ENCODE measurements at regions not wholly inside any gene's neighbourhood (a gene's known extent, or its start where the extent isn't known, plus 50 kb on each side); places are given as distances from the start of the nearest gene placed in this dataset.

DNA sequence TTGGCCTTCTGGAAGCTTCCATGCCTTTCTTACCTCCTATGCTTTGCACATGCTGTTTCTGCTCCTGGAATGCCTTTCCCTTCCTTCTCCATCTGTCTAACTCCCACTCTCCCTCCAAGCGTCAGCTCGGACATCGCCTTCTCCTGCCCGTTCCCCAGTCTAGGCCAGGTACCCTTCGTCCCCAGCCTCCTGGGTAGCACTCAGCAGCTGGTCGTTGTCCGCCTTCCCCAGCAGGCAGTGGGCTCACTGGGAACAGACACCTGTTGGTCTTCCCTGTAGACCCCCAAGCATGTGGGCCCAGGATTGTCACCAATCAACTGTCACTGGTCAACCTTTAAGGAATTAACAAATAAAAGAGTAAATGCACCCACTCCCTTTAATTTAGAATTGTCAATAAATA is 202.2 kb downstream of the RGS3 start:
- no peaks in the 10 kb centered on the region for H3K9me3 ChIP-seq (ENCODE audit: insufficient read depth, low read length)
- H3K36me3 ChIP-seq (ENCODE audit: low read length) = no peaks in the 10 kb centered on the region
- H3K9me2 ChIP-seq (replicated peaks; ENCODE audit: insufficient read depth, low read length) = no peaks in the 10 kb centered on the region
- no peak overlapping the region for H2AFZ ChIP-seq (ENCODE audit: low read depth, low read length, severe bottlenecking)
- H3K79me2 ChIP-seq (ENCODE audit: insufficient read depth, low read length) = no peaks in the 10 kb centered on the region
- no peaks in the 10 kb centered on the region for H3K27me3 ChIP-seq (ENCODE audit: low read length)
- TF ChIP-seq EZH2phosphoT487 (conservative IDR thresholded peaks at IDR 0.05; ENCODE audit: low read length) = no peak
- TF ChIP-seq, protein P1, sequence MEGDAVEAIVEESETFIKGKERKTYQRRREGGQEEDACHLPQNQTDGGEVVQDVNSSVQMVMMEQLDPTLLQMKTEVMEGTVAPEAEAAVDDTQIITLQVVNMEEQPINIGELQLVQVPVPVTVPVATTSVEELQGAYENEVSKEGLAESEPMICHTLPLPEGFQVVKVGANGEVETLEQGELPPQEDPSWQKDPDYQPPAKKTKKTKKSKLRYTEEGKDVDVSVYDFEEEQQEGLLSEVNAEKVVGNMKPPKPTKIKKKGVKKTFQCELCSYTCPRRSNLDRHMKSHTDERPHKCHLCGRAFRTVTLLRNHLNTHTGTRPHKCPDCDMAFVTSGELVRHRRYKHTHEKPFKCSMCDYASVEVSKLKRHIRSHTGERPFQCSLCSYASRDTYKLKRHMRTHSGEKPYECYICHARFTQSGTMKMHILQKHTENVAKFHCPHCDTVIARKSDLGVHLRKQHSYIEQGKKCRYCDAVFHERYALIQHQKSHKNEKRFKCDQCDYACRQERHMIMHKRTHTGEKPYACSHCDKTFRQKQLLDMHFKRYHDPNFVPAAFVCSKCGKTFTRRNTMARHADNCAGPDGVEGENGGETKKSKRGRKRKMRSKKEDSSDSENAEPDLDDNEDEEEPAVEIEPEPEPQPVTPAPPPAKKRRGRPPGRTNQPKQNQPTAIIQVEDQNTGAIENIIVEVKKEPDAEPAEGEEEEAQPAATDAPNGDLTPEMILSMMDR (IDR thresholded peaks at IDR 0.05; ENCODE audit: insufficient read depth, low read length, poor library complexity, severe bottlenecking) = no peak
- H3K9ac ChIP-seq (ENCODE audit: low read length) = no peak overlapping the region
- H3K4me3 ChIP-seq (ENCODE audit: insufficient read depth, low read length, poor library complexity, severe bottlenecking) = no peak overlapping the region
- H3K27ac ChIP-seq (ENCODE audit: low read depth, low read length) = no peak overlapping the region
- H3K4me2 ChIP-seq (ENCODE audit: low read depth, low read length, poor library complexity, severe bottlenecking) = no peak overlapping the region
- H3F3A ChIP-seq (ENCODE audit: insufficient read depth) = no peaks in the 10 kb centered on the region
- H4K20me1 ChIP-seq (ENCODE audit: low read depth, low read length) = no peaks in the 10 kb centered on the region

DNA sequence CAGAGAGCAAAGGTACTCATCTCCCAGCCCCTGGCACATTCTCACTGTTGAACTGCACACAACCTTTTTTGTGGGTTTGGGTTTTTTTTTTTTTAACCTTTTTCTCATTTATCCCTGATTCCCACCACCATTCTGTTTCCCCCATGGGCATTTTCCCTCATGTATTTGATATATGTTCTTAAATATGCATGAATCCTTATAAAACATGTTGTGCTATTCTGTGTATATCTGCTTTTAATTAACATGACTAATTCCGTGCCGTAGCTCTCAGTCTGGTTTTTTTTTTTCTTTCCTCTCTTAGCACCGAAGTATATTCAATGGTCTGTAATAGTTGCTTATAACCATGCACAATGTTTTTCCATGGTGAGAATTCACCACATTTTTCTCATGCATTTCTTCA is 204.5 kb downstream of the RGS3 start:
- Histone ChIP-seq H4K20me1 (ENCODE audit: low read depth, low read length) (no peaks in the 10 kb centered on the region), H3K9me3 (ENCODE audit: insufficient read depth, low read length) (no peaks in the 10 kb centered on the region), H3K4me2 (ENCODE audit: low read depth, low read length, poor library complexity, severe bottlenecking) (no peak overlapping the region), H3K4me3 (ENCODE audit: insufficient read depth, low read length, poor library complexity, severe bottlenecking) (no peak overlapping the region), H3K9ac (ENCODE audit: low read length) (no peak overlapping the region), H3F3A (ENCODE audit: insufficient read depth) (no peaks in the 10 kb centered on the region), H3K79me2 (ENCODE audit: insufficient read depth, low read length) (no peaks in the 10 kb centered on the region), H2AFZ (ENCODE audit: low read depth, low read length, severe bottlenecking) (no peak overlapping the region), H3K36me3 (ENCODE audit: low read length) (no peaks in the 10 kb centered on the region), H3K9me2 (replicated peaks; ENCODE audit: insufficient read depth, low read length) (no peaks in the 10 kb centered on the region), H3K27me3 (ENCODE audit: low read length) (no peaks in the 10 kb centered on the region), H3K27ac (ENCODE audit: low read depth, low read length) (no peak overlapping the region)
- TF ChIP-seq EZH2phosphoT487 (conservative IDR thresholded peaks at IDR 0.05; ENCODE audit: low read length) = no peak
- TF ChIP-seq, protein P1 (IDR thresholded peaks at IDR 0.05; ENCODE audit: insufficient read depth, low read length, poor library complexity, severe bottlenecking) = no peak

DNA sequence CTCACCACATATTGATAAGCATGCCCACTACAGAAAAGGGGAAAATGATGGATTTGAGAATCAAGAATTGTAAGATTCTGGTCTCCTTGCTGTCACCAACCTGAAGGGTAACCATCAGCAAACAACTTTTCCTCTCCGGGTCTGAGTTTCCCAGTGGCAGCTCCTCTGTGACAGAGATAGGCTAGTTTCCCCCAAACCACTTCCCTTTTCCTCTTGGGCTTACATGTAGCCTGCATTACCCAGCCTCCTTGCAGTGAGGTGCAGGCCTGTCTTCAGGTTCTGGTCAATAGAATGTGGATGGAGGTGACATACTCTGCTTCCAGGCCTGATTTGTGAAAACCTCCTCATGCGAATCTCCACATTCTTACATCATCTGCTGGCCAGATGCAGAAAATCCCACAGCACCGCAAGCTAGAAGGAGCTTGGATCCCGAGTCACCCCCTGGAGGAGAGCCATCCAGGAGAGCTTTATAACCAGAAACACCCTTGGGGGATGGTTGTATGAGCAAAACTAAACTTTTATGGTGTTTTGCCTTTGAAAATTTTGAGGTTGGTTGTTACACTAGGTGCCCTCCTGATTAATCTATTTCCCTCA is 206.1 kb downstream of the RGS3 start:
- no peaks in the 10 kb centered on the region for H3K9me2 ChIP-seq (replicated peaks; ENCODE audit: insufficient read depth, low read length)
- H3K9ac ChIP-seq (ENCODE audit: low read length) = no peak overlapping the region
- no peak overlapping the region for H3K4me2 ChIP-seq (ENCODE audit: low read depth, low read length, poor library complexity, severe bottlenecking)
- TF ChIP-seq, protein P1 (IDR thresholded peaks at IDR 0.05; ENCODE audit: insufficient read depth, low read length, poor library complexity, severe bottlenecking) = no peak
- TF ChIP-seq EZH2phosphoT487 (conservative IDR thresholded peaks at IDR 0.05; ENCODE audit: low read length) = no peak
- H4K20me1 ChIP-seq (ENCODE audit: low read depth, low read length) = no peaks in the 10 kb centered on the region
- H3K9me3 ChIP-seq (ENCODE audit: insufficient read depth, low read length) = no peaks in the 10 kb centered on the region
- no peak overlapping the region for H3K27ac ChIP-seq (ENCODE audit: low read depth, low read length)
- no peak overlapping the region for H2AFZ ChIP-seq (ENCODE audit: low read depth, low read length, severe bottlenecking)
- H3K4me3 ChIP-seq (ENCODE audit: insufficient read depth, low read length, poor library complexity, severe bottlenecking) = no peak overlapping the region
- H3K27me3 ChIP-seq (ENCODE audit: low read length) = no peaks in the 10 kb centered on the region
- H3F3A ChIP-seq (ENCODE audit: insufficient read depth) = no peaks in the 10 kb centered on the region
- no peaks in the 10 kb centered on the region for H3K79me2 ChIP-seq (ENCODE audit: insufficient read depth, low read length)
- no peaks in the 10 kb centered on the region for H3K36me3 ChIP-seq (ENCODE audit: low read length)
